ENCODE measurements at regions not wholly inside any gene's neighbourhood (a gene's known extent, or its start where the extent isn't known, plus 50 kb on each side); places are given as distances from the start of the nearest gene placed in this dataset.

DNA sequence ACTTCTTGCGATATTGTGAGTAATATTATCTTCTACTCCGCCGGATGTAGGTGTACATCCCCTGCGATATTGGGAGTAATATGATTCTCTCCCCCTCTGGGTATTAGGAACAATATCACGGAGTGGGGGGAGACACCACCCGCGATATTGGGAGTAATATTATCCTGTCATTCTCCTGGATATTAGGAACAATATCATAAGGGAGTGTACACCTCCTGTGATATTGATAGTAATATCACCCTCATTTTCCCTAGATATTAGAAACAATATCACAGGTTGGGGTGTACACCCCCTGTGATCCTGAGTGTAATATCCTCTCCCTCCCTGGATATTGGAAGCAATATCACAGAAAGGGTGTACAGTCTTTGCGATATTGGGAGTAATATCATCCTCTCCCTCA, 64.3 kb upstream of the CEACAM21 start:
- TF ChIP-seq POLR2A (IDR thresholded peaks at IDR 0.05) (no peak), CTCF (IDR thresholded peaks at IDR 0.05) (no peak)
